Mesodermal cell (in vitro differentiated cells): ENCODE measurements at regions not wholly inside any gene's neighbourhood (a gene's known extent, or its start where the extent isn't known, plus 50 kb on each side); places are given as distances from the start of the nearest gene placed in this dataset.
A peak's percentile ranks its signal among the peaks of the same experiment; 100 is the strongest.

Source experiments
- H3K27ac ChIP-seq: 2 replicates; pipeline ENCODE4 v1.7.0; 2013; ENCODE audit warnings: mild to moderate bottlenecking, low read depth, low read length, moderate library complexity; ENCODE audit not compliant: severe bottlenecking
- H3K36me3 ChIP-seq: 2 replicates; pipeline ENCODE4 v1.7.1; 2013; ENCODE audit warnings: mild to moderate bottlenecking, low read length, moderate library complexity; ENCODE audit not compliant: control insufficient read depth, insufficient read depth
- H3K4me1 ChIP-seq: one replicate; pipeline ENCODE4 v1.7.1; 2013; ENCODE audit warnings: mild to moderate bottlenecking, low read length; ENCODE audit not compliant: insufficient read depth, control insufficient read depth, poor library complexity, severe bottlenecking
- H3K4me3 ChIP-seq: 2 replicates; pipeline ENCODE4 v1.7.0; 2013; ENCODE audit warnings: low read length, control low read depth, mild to moderate bottlenecking; ENCODE audit not compliant: insufficient read depth, poor library complexity, severe bottlenecking; ENCODE audit errors: extremely low read depth
- H3K9me3 ChIP-seq: 2 replicates; pipeline ENCODE4 v1.7.1; 2013; ENCODE audit warnings: mild to moderate bottlenecking, low read length, moderate library complexity; ENCODE audit not compliant: control insufficient read depth
- WGBS, 2 experiments: methylation state at CpG; one replicate each; pipeline ENCODE4 v1.1.5; 2013; ENCODE audit warnings: missing lambda C conversion rate in 2 of 2; ENCODE audit not compliant: insufficient coverage in 2 of 2; 5-methylcytosine and 5-hydroxymethylcytosine counted together

GRCh38 chr3:190222360-190222759 is 99.9 kb downstream of the CLDN1 start:
- Histone ChIP-seq H3K4me1 (no peaks in the 10 kb centered on the region), H3K9me3 (peaks cover 5% of the 10 kb centered on the region), H3K27ac (no peak overlapping the region), H3K4me3 (no peak overlapping the region), H3K36me3 (no peaks in the 10 kb centered on the region)
- 100% methylated on average over 2 to 3 of the region's 3 CpGs for WGBS, 2 experiments

DNA sequence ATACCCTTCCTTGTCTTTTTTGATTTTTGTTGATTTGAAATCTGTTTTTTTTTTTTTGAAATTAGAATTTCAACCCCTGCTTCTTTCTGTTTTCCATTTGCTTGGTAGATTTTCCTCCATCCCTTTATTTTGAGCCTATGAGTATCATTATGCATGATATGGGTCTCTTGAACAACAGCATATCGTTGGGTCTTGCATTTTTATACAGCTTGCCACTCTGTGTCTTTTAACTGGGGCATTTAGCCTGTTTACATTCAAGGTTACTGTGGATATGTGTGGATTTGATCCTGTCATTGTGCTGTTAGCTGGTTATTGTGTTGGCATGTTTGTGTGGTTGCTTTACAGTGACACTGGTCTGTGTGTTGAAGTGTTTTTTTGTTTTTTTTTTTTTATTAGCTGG is 99.7 kb upstream of the P3H2 start:
- Histone ChIP-seq H3K36me3 (no peaks in the 10 kb centered on the region), H3K4me3 (no peak overlapping the region), H3K4me1 (no peaks in the 10 kb centered on the region), H3K9me3 (peaks cover 5% of the 10 kb centered on the region), H3K27ac (no peak overlapping the region)
- WGBS, 2 experiments, result no CpG with 5 or more reads among the region's 1 CpG

DNA sequence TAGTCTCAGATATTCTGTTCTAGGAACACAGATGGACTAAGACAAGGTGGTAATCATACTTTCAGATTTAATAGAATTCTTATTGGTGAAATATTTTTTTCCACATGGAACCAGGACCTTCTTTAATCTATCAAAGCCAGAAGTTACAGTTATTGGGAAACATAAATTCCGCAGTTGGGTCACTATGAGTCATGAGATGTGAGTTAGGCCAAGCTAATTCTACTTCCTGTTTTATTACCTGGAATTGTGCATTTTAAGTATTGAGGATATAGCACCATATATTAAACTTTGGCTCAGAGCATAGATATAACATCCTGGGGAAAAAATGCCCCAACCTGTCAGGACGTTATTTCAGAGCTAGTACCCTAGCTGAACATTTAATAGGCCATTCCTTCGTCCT is 96.4 kb upstream of the P3H2 start:
- no peak overlapping the region for H3K27ac ChIP-seq
- H3K4me1 ChIP-seq, result no peaks in the 10 kb centered on the region
- no peaks in the 10 kb centered on the region for H3K36me3 ChIP-seq
- 83 to 100% methylated on average over 2 of the region's 3 CpGs for WGBS, 2 experiments
- H3K9me3 ChIP-seq, result peaks cover 5% of the 10 kb centered on the region
- no peak overlapping the region for H3K4me3 ChIP-seq

GRCh38 chr3:190213727-190214126 is 93.0 kb upstream of the P3H2 start:
- no peak overlapping the region for H3K27ac ChIP-seq
- H3K4me1 ChIP-seq, result no peaks in the 10 kb centered on the region
- no peaks in the 10 kb centered on the region for H3K36me3 ChIP-seq
- H3K9me3 ChIP-seq, result no peaks in the 10 kb centered on the region
- no peak overlapping the region for H3K4me3 ChIP-seq

- Histone ChIP-seq H3K27ac (no peak overlapping the region), H3K4me1 (no peaks in the 10 kb centered on the region), H3K36me3 (no peaks in the 10 kb centered on the region), H3K9me3 (no peaks in the 10 kb centered on the region), H3K4me3 (no peak overlapping the region)
- no CpG with 5 or more reads among the region's 1 CpG for WGBS, 2 experiments
Measured at GRCh38 chr3:190210608-190211007, 89.9 kb upstream of the P3H2 start.

GRCh38 chr3:190209533-190209932 is 88.8 kb upstream of the P3H2 start:
- H3K4me3 ChIP-seq, result no peak overlapping the region
- H3K27ac ChIP-seq, result no peak overlapping the region
- H3K9me3 ChIP-seq, result no peaks in the 10 kb centered on the region
- no peaks in the 10 kb centered on the region for H3K4me1 ChIP-seq
- H3K36me3 ChIP-seq, result no peaks in the 10 kb centered on the region
- WGBS, 2 experiments, result 22 to 43% methylated on average over 1 of the region's 1 CpG

- Histone ChIP-seq H3K9me3 (peaks cover 6% of the 10 kb centered on the region), H3K4me1 (no peaks in the 10 kb centered on the region), H3K27ac (no peak overlapping the region), H3K4me3 (no peak overlapping the region), H3K36me3 (no peaks in the 10 kb centered on the region)
- no CpG with 5 or more reads among the region's 1 CpG for WGBS, 2 experiments
Measured at GRCh38 chr3:190208196-190208595, 87.5 kb upstream of the P3H2 start.

GRCh38 chr3:190205739-190206138 is 85.0 kb upstream of the P3H2 start:
- peaks cover 6% of the 10 kb centered on the region for H3K9me3 ChIP-seq
- no peak overlapping the region for H3K27ac ChIP-seq
- WGBS, 2 experiments, result 92 to 100% methylated on average over 1 of the region's 1 CpG

GRCh38 chr3:190204200-190204599 is 83.5 kb upstream of the P3H2 start:
- H3K4me1 ChIP-seq, result no peaks in the 10 kb centered on the region
- peaks cover 6% of the 10 kb centered on the region for H3K9me3 ChIP-seq
- no peaks in the 10 kb centered on the region for H3K36me3 ChIP-seq
- H3K27ac ChIP-seq, result no peak overlapping the region
- WGBS, 2 experiments, result 85 to 93% methylated on average over 3 of the region's 3 CpGs
- no peak overlapping the region for H3K4me3 ChIP-seq

More at GRCh38 chr3:190205739-190206138, 85.0 kb upstream of the P3H2 start:
- Histone ChIP-seq H3K36me3 (no peaks in the 10 kb centered on the region), H3K4me3 (no peak overlapping the region), H3K4me1 (no peaks in the 10 kb centered on the region)

GRCh38 chr3:190197346-190197763 is 76.7 kb upstream of the P3H2 start:
- peaks cover 8% of the 10 kb centered on the region for H3K4me1 ChIP-seq
- peak overlapping the region; percentile 8 for H3K27ac ChIP-seq
- 78 to 88% methylated on average over 2 to 3 of the region's 3 CpGs for WGBS, 2 experiments
- H3K36me3 ChIP-seq, result no peaks in the 10 kb centered on the region
- no peak overlapping the region for H3K4me3 ChIP-seq
- H3K9me3 ChIP-seq, result no peaks in the 10 kb centered on the region

DNA sequence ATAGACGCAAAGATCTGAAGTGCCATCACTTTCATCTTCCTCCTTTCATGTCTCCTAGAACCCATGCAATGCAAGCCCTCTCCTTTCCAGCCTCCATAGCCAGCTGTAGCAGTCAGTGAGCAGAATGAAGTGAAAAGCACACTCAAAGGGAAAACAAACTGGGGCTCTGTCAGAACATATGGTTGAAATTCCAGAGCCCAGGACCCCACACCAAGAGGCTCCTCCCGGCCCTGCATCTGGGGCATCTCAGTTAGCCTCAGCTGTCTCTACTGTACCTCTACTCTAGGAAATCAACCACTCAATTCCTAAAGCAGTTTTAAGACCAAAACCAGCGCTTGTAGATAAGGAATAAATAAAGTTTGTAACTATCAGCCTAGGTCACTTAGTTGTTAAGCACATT is 73.8 kb upstream of the P3H2 start:
- no peaks in the 10 kb centered on the region for H3K9me3 ChIP-seq
- WGBS, 2 experiments, result 86% methylated on average over 1 of the region's 3 CpGs; no CpG with 5 or more reads in 1 of the 2 experiments
- H3K27ac ChIP-seq, result no peak overlapping the region

More for the DNA sequence above, 73.8 kb upstream of the P3H2 start:
- H3K36me3 ChIP-seq, result no peaks in the 10 kb centered on the region
- H3K4me3 ChIP-seq, result no peak overlapping the region
- H3K4me1 ChIP-seq, result peaks cover 8% of the 10 kb centered on the region
